ENCODE measurements at regions not wholly inside any gene's neighbourhood (a gene's known extent, or its start where the extent isn't known, plus 50 kb on each side); places are given as distances from the start of the nearest gene placed in this dataset.
A peak's percentile ranks its signal among the peaks of the same experiment; 100 is the strongest.

DNA sequence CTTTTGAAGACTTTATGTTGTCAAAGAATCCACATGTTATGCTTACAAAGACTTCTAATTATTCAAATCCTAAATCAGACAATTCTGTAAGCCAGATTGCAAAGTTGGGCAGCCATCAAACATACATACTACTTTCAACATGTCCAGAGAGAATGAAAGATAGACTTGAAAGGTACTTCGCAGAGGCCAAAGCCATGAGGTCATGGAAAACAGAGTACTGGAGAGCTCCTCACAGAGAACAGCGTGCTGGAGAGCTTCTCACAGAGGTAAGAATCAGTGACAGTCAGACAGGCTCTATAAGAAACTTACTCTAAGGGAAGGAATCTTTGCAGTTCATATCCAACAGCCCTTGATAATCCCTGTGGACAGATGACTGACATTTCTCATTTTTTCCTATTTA is 400.2 kb downstream of the GJA1 start:
- DNase-seq, result no peak

DNA sequence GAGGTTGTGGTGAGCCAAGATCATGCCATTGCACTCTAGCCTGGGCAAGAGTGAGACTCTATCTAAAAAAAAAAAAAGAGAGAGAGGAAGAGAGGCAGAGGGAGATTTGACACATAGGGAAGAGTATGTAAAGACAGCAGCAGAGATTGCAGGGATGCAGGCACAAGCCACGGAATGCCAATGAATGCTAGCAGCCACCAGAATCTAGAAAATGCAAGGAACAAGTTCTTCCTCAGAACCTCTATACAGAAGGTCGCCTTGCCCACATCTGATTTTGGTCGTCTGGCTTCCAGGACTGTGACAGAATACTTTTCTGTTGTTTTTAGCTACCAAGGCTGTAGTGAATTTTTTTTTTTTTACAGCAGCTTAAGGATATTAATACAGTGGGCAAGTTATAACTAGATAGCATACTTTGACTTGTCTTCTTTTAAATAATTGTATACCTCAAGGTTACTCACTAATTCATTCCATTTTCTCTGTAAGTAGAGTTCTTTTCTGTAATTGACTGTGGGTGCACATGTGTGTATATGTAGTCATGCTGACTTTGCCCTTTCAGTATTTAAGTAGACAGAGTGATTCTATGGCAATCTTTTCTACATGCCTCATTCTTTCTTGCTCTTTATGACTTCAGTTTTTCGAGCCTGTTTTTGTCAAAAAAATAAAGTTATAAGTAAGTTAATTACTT is 402.2 kb downstream of the GJA1 start:
- DNase-seq, result no peak

DNA sequence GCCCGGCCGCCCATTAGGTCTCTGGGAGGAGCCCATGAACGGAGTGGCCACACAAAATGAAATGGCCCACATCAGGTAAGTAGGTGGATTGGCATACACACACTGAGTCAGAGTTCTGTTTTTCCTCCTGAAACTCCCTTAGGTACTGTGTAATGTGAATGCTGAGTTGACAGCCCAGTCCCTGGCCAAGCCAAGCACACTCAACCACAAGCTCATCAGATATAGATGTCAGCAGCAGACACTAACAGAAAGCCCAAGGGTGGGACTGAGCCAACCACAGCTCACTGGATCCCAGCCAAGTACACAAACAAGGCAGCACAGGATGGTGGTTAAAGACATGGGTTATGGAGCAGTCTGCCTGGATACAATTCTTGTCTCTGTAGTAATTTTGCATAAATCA is 403.4 kb downstream of the GJA1 start:
- DNase-seq, result peak in 2 of 6 experiments; percentile 8 to 30

DNA sequence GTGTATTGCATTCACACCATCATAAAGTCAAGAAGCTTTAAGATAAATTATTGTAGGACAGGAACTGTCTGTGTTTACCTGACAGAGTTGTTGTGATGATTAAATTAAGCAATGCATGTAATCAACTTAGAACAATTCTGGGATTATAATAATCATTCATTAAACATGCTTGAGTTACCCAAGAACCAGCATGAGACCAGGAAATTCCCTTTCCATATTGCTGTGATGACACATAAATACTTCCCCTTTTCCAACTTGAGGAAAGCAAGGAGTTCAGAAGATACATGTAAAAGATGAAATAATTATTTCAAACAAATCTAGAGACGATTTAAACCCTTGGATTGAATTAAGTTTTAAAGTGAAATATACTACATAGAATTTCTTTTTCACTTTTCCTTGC is 404.4 kb downstream of the GJA1 start:
- no peak for DNase-seq

DNA sequence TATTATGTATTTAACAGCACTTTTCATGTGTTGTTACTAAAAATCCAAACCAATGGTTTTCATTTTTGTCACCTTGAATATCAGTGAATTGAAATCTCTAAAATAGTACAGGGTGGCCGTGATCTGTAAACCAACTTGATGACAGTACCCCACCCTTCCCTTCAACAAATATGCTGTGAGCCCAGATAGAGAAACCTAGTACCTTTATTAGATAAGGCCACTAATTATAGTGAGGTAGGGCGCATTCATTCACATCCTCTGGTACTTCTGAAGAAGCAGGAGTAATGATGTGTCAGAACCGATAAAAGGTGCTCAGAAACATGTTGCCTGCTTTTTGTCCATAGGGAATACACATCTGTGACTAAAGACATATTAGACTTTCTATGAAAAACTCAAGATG is 409.5 kb downstream of the GJA1 start:
- DNase-seq, result no peak

DNA sequence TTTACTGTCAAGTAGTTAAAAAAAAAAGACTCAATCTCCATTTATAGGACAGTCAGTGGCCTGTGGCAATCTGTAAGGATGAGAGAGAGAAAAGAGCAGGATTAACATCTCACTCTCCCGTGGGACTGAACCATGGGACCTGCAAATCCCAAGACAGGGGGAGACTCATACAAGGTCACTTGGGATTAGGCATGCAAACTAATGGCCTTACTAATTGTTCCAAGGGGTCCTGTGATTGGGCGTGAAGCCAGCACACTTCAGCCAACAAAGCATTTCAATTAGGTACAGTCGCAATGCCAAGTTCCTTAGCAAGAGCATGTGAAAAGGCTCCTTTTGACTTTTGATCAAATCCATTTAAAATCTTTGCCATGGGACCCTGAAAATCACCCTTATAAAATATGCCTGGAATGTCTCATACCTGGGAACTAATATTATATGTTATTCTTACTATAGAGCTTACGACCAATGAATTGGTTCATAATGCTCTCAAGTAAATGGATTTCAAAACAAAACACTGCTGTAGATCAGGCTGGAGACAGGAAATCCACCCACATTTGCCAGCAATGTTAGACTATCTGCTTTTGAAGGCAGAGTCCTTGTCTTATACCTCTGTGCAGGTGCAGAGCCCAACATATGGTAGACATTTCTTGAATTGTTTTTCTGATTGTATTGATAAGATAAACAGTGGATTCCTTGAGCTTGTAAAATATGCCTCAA is 412.5 kb downstream of the GJA1 start:
- peak in 2 of 6 experiments; percentile 13 to 19 for DNase-seq

DNA sequence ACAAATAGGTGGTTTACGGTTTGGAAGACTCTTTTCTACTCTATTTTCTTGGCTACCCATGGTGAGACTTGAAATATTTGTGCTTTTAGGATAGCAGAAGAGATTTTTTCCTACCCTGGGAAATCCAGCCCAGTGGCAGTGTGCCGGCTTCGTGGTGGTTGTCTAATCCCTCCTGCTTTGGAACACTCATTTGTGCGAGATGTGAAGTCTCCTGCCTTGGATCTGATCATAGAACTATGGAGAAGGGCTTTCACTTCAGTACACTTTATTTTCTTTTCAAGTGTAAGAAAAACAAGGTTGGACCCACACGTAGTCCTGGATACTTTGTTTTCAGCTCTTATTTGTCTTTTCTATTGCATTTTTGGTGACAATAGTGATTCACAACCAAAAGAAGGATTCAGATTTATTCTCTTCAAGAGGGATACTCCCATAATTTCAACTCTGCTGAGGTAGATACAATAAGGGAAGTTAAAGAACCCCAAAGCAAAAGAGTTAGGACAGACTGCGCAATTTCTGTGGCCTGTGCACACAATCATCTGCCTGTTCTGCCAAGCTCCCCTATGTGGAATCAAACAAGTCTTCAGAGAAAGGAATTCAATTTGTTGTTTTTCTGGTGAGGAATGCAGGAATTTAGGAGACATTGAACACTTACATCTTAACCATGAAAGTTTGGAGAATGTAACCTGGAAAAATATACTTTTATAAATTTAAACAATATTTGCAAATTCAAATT is 413.2 kb downstream of the GJA1 start:
- peak in 1 of 6 experiments; percentile 10 for DNase-seq

DNA sequence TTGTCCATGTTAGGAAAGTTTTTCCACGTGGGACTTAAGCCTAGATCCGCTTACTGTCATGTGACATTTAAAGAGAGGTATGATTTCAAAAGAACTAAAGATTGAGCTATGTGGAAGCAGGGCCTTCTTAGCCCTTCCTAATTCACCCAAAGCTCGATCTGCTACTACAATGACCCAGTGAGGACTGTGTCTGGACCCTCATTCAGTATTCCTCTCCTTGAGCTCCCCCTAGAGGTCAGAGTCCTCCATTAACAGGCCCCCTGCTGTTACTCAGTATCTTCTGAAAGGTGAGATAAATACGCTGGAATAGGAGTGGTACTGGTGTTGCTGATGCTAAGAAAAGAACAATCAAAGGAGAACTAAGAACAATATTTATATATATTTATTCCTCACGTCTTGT is 414.0 kb downstream of the GJA1 start:
- DNase-seq, result peak in 3 of 6 experiments; percentile 3 to 42 (median 26)

DNA sequence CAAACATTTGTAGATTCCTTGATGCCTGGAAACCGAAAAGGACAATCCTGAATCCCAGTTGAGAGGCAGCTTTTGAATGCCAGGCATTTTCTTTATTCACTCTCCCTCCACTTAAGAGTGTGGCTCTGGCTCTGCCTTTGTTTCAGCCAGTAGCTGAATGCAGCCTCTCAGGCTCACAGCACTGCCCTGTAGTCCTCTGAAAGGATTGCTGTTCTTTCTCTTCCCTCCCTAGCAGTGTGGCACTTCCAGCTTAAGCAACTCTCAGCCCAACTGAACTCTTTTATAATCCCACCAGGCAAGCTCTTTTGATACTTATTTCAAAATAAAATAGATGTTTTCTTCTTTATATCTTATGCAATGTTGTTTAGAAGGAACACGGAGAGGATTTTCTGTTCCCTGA is 415.6 kb downstream of the GJA1 start:
- no peak for DNase-seq

DNA sequence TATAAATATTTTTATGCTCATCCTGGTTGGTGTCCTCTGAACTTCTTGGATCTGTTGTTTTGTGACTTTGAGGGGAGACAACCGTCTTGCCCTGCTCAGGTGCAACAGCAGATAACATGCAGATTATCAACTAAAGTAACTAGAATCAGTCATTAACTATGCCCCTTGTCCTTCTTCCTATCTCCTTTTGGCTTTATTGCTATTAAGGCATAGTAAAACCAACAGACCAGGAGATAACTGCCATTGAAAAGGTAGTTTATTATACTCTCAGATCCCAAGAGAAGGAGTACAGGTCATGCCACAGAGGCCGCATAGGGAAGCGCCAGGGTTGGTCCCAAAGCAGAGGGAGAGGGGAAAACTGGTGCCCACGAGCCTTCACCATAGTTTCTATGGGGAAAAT is 418.2 kb downstream of the GJA1 start:
- no peak for DNase-seq

DNA sequence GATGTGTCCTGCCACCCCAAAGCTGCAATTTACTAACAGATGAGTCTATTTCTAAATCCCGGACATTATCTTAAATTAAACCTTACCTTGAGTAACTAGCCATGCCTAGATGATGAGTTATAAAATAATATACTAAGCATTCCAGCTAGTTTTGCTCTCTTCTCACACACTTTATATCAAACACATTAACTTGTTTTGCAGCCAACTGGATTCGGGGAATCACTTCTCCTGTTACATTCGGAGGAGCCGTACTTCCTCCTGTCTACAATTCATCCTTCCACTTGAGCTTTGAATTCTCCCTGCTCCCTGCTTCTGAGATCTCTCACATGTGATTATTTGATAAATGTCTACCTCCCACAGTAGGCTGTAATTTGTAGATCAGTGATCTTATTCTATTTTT is 420.1 kb downstream of the GJA1 start:
- no peak for DNase-seq

DNA sequence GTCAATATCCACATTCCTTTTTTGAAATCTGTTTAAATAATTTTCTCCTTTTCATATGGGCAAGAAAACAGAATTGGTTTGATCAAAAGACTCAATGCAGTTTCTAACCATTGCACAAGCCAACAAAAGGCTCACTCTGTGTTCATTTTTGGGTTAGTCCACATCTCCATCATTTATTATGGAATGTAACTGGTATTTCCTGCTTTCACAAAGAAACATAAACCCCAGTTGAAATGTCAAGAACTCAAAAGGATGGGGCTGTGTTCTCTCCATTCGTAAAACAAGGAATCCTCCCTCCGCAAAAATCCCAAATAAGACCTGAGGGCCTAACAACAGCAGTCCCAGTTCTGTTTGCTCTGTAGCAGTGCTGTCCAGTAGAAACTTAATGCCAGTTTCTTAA is 420.9 kb downstream of the GJA1 start:
- DNase-seq, result no peak

DNA sequence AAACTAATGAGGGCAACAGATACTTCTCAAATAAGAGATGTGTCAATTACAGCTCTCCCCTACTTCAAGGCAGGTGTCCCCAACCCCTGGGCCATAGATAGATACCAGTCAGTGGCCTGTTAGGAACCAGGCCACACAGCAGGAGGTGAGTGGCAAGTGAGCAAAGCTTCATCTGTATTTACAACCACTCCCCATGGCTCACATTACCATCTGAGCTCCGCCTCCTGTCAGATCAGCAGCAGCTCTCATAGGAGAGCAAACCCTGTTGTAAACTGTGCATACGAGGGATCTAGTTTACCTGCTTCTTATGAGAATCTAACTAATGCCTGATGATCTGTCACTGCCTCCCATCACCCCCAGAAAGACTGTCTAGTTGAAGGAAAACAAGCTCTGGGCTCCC is 422.1 kb downstream of the GJA1 start:
- DNase-seq, result no peak

DNA sequence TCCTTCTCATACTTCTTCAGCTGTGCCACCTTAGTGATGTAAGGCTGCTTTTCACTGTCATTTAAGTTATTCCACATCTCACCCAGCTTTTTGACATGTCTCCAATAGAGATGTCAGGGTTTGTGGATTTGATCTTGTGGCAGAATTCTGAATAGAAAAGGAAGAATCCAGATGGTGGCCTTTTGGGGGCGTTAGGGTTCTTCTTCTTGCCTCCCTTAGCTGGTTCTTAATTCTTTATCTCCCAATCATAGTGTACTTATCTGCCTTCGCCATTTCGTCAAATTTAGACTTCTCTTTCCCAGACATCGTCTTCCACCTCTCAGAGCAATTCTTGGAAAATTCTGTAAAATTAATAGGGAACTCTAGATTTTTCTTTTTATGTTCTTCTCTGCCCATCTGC is 422.9 kb downstream of the GJA1 start:
- no peak for DNase-seq

DNA sequence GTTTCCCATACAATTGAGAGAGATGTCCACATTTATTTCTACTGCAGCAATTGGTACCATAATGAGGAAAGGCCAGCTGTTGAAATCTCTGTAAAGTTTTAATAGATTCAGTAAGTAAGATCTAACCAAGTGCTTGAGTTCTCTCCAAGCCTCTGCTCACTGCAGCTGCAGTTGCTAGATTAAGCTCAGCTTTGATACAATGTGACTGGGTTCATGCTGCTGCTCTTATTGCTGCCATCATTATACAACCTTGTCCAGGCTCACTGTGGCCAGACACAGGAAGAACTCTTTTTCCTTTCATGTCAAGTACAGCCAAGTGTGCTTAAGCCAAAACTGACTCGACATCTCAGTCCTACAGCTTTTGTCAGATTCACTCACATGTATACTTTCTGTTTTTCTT is 423.5 kb downstream of the GJA1 start:
- DNase-seq, result no peak

DNA sequence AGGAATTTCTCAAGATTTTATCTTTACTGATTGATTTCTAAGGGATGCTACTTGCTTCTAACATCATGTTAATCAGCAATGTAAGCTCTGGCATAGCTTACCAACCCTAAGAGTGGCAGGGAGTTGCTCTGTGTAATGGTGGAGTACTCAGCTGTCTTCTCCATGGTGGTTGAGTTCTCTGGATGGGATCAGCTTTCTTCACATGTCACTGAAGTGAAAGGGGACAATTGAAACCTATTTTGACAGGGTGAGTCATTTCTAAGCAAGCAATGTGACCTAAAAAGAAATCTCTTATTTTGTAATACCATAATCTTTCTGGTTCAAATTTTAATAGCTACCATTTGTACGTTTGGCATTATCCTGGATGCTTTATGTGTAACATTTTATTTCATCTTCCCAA is 430.4 kb downstream of the GJA1 start:
- DNase-seq, result no peak

DNA sequence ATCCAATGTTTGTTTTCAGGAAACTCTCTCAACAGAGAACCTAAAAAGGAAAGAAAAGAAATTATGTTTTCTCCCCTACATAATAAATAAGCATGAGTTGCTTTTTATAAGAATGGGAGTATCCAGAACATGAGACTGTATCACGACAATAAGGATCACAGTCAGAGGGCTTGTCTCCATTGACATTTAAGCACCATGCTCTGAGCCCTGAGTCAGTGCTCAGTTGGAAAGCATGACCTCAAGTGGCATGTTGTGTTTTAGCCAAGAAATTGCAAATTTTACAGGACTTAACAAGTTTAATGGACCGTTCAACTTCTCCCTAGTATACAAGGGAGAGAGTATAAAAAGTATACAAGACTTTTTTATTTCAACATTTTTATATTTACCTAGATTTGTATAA is 431.6 kb downstream of the GJA1 start:
- DNase-seq, result no peak

DNA sequence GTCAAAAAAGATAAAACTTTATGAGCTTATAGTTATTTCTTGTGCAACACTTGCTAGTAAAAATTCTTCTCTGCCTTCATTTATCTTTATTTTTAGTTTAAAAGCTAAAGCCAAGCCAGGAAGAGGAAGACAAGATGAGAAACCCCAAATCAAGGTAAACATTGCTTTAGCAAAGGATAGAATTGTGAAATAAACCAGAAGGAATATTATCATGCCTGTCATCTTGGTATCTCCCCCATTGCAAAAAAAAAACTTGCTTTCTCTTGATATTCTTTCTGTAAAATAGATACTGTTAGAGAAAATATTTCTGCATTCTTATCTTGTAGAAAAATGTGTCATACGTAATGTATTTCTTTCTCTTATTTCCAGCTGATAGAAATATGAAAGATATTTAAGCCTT is 432.8 kb downstream of the GJA1 start:
- DNase-seq, result no peak

DNA sequence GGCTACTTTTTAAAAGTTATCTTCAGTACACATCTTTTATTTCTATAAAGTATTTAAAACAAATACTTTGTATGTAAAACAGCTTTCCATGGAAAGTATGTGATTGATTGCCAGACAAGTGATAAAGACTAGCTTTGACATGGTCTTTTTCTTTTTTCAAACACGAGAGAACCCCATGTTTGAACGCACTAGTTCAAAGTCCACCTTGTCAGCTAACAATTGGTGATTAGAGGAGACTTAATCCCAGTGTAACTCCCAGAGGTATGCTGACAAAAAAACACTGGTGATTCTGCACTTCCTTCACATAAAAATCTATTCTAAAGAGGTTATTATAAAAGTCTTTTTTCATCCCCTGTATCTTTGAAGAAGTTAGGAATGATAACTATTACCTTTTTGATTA is 438.1 kb downstream of the GJA1 start:
- DNase-seq, result no peak

DNA sequence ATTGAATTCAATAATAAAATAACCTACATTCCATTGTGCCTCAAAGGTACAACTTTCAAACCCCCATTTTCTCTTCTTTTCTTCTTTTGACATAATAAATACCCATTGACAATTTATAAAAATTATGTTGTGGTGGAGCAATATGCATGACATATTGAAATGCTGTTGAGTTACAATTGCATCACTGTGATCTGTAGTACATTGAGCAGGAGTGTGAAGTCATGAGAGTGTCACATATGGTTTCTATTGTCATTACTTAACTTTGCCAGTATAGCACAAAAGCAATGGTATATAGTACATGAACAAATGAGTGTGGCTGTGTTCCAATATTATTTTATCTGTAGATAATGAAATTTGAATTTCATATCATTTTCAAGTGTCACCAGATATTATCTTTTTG is 441.3 kb downstream of the GJA1 start:
- DNase-seq, result no peak

DNA sequence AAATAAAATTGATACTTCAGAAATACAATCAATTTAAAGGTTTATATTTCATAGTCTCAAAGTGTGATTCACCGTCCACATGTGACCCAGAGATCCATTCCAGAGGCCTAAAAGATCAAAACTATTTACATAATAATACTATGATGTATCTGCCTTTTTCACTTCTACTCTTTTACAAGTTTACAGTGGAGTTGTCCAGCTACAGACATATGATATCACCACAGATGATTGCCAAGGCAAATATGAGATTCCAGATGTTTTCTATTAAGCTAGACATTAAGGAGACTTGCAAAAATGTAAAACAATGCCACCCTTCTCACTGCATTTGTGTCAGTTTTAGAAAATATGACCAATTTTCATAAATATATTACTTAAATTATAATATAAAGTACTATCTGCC is 443.7 kb downstream of the GJA1 start:
- DNase-seq, result no peak

DNA sequence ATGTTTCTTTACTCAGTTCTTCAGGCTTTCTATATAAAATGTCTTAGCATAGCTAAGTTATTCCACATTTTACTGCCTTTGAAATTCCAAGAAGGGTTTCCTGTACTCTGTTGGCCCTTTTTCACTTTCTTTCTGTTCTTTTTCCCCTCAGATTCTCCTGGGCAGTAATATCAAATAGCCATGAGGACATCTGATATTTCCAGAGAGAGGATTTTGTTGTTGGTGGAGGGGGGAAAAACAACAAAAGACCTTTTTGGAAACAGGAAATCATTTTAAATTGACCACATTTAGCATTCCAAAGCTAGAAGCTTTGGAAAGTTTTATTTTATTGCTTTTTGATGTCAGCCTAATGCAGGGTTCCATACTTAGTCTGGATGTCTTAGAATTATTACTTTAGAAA is 445.4 kb downstream of the GJA1 start:
- DNase-seq, result no peak

DNA sequence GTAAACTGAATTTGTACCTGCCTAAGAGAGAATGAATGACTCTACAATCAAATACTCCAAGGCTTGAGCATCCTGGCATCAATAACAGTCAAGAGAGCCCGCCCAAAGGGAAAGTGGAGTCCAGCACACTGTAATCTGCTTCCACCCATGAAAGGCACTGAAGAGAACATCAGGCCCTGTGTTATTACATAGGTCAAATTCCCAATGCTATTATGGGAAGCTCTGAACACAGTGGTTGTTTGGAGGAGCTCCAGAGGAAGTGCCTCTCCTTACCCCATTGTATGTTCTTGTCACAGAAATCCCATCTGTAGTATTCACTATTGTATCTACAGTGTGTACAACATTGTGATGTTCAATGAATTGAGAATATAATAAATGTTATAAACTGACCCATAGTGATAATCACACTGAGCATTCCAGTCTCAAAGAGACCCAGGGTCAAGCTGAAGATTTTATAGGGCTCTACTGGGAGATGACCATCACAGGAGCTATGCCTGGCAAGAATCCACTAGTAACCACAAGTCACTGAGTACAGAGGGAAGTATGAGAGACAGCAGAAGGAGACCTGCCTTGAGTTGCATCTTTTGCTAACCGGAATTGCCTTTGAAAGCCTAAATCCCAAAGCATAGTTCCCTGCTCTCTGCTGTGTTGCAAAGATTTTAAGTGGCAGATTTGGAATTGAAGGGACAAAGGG is 446.7 kb downstream of the GJA1 start:
- no peak for DNase-seq

DNA sequence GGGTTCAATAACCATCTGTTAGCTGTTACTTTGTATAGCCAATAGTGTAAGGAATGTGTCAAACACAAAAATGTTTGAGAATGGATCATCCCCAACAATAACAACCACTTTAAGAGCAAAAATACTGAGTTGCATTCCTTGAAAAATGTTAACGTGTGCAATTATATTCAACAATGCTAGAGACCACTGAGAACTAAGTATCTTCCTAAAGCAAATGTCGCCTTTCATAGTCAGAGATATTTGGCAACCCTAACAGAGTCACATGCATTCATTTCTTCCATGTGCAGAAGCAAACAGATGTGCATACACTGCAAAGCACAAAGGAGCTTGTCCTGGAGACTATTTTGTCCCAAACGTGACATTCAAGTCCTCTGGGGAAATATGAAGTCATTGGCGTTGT is 448.6 kb downstream of the GJA1 start:
- no peak for DNase-seq

All from stimulated activated naive CD4-positive, alpha-beta T cell (primary cell).